ENCODE measurements at regions not wholly inside any gene's neighbourhood (a gene's known extent, or its start where the extent isn't known, plus 50 kb on each side); places are given as distances from the start of the nearest gene placed in this dataset.

GRCh38 chr5:61620699-61621182 is 288.7 kb downstream of the ZSWIM6 start:
- no peak for DNase-seq (ENCODE audit: low read depth)

GRCh38 chr5:61621202-61621650 is 289.2 kb downstream of the ZSWIM6 start:
- DNase-seq (ENCODE audit: low read depth), result no peak
- H3K4me3 ChIP-seq (ENCODE audit: low read depth, low read length), result no peak overlapping the region

More at GRCh38 chr5:61620699-61621182, 288.7 kb downstream of the ZSWIM6 start:
- no peak overlapping the region for H3K4me3 ChIP-seq (ENCODE audit: low read depth, low read length)

- no peak overlapping the region for H3K4me3 ChIP-seq (ENCODE audit: low read depth, low read length)
- no peak for DNase-seq (ENCODE audit: low read depth)
Measured at GRCh38 chr5:61622156-61622555, 290.1 kb downstream of the ZSWIM6 start.

- DNase-seq (ENCODE audit: low read depth), result no peak
- H3K4me3 ChIP-seq (ENCODE audit: low read depth, low read length), result no peak overlapping the region
Measured at GRCh38 chr5:61623401-61624069, 291.5 kb downstream of the ZSWIM6 start.

GRCh38 chr5:61624553-61625136 is 292.6 kb downstream of the ZSWIM6 start:
- no peak for DNase-seq (ENCODE audit: low read depth)
- no peak overlapping the region for H3K4me3 ChIP-seq (ENCODE audit: low read depth, low read length)

GRCh38 chr5:61625137-61625561 is 293.1 kb downstream of the ZSWIM6 start:
- H3K4me3 ChIP-seq (ENCODE audit: low read depth, low read length), result peak overlapping the region; percentile 49
- no peak for DNase-seq (ENCODE audit: low read depth)

- H3K4me3 ChIP-seq (ENCODE audit: low read depth, low read length), result peak overlapping the region; percentile 49
- DNase-seq (ENCODE audit: low read depth), result no peak
Measured at GRCh38 chr5:61625681-61626621, 293.9 kb downstream of the ZSWIM6 start.

- no peak for DNase-seq (ENCODE audit: low read depth)
- no peak overlapping the region for H3K4me3 ChIP-seq (ENCODE audit: low read depth, low read length)
Measured at GRCh38 chr5:61626639-61627282, 294.7 kb downstream of the ZSWIM6 start.

- DNase-seq (ENCODE audit: low read depth), result no peak
- no peak overlapping the region for H3K4me3 ChIP-seq (ENCODE audit: low read depth, low read length)
Measured at GRCh38 chr5:61627531-61627930, 295.5 kb downstream of the ZSWIM6 start.

- H3K4me3 ChIP-seq (ENCODE audit: low read depth, low read length), result no peak overlapping the region
Measured at GRCh38 chr5:61630908-61631307, 298.9 kb downstream of the ZSWIM6 start.

GRCh38 chr5:61631438-61631941 is 299.4 kb downstream of the ZSWIM6 start:
- peak; percentile 20 for DNase-seq (ENCODE audit: low read depth)
- no peak overlapping the region for H3K4me3 ChIP-seq (ENCODE audit: low read depth, low read length)

More at GRCh38 chr5:61630908-61631307, 298.9 kb downstream of the ZSWIM6 start:
- DNase-seq (ENCODE audit: low read depth), result no peak

GRCh38 chr5:61632064-61632463 is 300.0 kb downstream of the ZSWIM6 start:
- H3K4me3 ChIP-seq (ENCODE audit: low read depth, low read length), result no peak overlapping the region
- peak; percentile 13 for DNase-seq (ENCODE audit: low read depth)

GRCh38 chr5:61635271-61635670 is 303.2 kb downstream of the ZSWIM6 start:
- DNase-seq (ENCODE audit: low read depth), result no peak
- no peak overlapping the region for H3K4me3 ChIP-seq (ENCODE audit: low read depth, low read length)

- H3K4me3 ChIP-seq (ENCODE audit: low read depth, low read length), result no peak overlapping the region
- DNase-seq (ENCODE audit: low read depth), result no peak
Measured at GRCh38 chr5:61637566-61637965, 305.5 kb downstream of the ZSWIM6 start.

- H3K4me3 ChIP-seq (ENCODE audit: low read depth, low read length), result no peak overlapping the region
- no peak for DNase-seq (ENCODE audit: low read depth)
Measured at GRCh38 chr5:61638476-61638875, 306.4 kb downstream of the ZSWIM6 start.

- no peak for DNase-seq (ENCODE audit: low read depth)
- H3K4me3 ChIP-seq (ENCODE audit: low read depth, low read length), result no peak overlapping the region
Measured at GRCh38 chr5:61640179-61641021, 308.3 kb downstream of the ZSWIM6 start.

- H3K4me3 ChIP-seq (ENCODE audit: low read depth, low read length), result no peak overlapping the region
- DNase-seq (ENCODE audit: low read depth), result no peak
Measured at GRCh38 chr5:61641748-61642565, 309.9 kb downstream of the ZSWIM6 start.

- H3K4me3 ChIP-seq (ENCODE audit: low read depth, low read length), result no peak overlapping the region
- DNase-seq (ENCODE audit: low read depth), result no peak
Measured at GRCh38 chr5:61647672-61648071, 315.6 kb downstream of the ZSWIM6 start.
